Calu3 (cell line): ENCODE measurements at regions not wholly inside any gene's neighbourhood (a gene's known extent, or its start where the extent isn't known, plus 50 kb on each side); places are given as distances from the start of the nearest gene placed in this dataset.

Source experiments
- BruUV-seq: library from RNA; stranded (reverse); fragments of 400-500 nt; replicated peaks from 2 replicates; lab custom pipeline; 2021; lab: Mats Ljungman, UMichigan
- CTCF ChIA-PET: fragments of 300-600 bp; sonication (Branson Sonifier 250); formaldehyde crosslinking; loops from one replicate; lab custom pipeline; 2022; ENCODE audit warnings: antibody characterized with exemption; lab: Charles Lee
- DNase-seq: peaks from one replicate; pipeline ENCODE4 v3.0.0; 2022
- H3K27ac Mint-ChIP-seq: one replicate; pipeline ENCODE4 v1.8.0; 2022; ENCODE audit warnings: mixed read lengths; ENCODE audit not compliant: unreplicated experiment
- H3K27me3 Mint-ChIP-seq: one replicate; pipeline ENCODE4 v1.8.0; 2022; ENCODE audit warnings: mixed read lengths; ENCODE audit not compliant: unreplicated experiment
- H3K36me3 Mint-ChIP-seq: one replicate; pipeline ENCODE4 v1.8.0; 2022; ENCODE audit warnings: mild to moderate bottlenecking, moderate library complexity, mixed read lengths; ENCODE audit not compliant: insufficient read depth, unreplicated experiment
- H3K4me1 Mint-ChIP-seq: one replicate; pipeline ENCODE4 v1.8.0; 2022; ENCODE audit warnings: mild to moderate bottlenecking, low read depth, mixed read lengths; ENCODE audit not compliant: unreplicated experiment
- H3K4me3 Mint-ChIP-seq: one replicate; pipeline ENCODE4 v1.8.0; 2022; ENCODE audit warnings: mild to moderate bottlenecking, low read depth, moderate library complexity, mixed read lengths; ENCODE audit not compliant: unreplicated experiment
- H3K9me3 Mint-ChIP-seq: one replicate; pipeline ENCODE4 v1.8.0; 2022; ENCODE audit warnings: low read depth, mixed read lengths; ENCODE audit not compliant: unreplicated experiment
- intact Hi-C: fragments of 100-400 bp; cut with micrococcal nuclease; formaldehyde crosslinking; loops from one replicate; pipeline ENCODE4 v1.10.0; 2022; ENCODE audit not compliant: unreplicated experiment
- TF ChIP-seq, protein P1 (sequence below): fragments of 200-600 bp; IDR thresholded peaks from one replicate; pipeline ENCODE4 v1.8.0; 2022; ENCODE audit warnings: antibody characterized with exemption; ENCODE audit not compliant: unreplicated experiment

GRCh38 chr4:13266687-13267086 lies 217.5 kb downstream of the RAB28 start:
- no peak for DNase-seq
- BruUV-seq: no TSS peak
- CTCF ChIA-PET: no interaction called here
- Mint-ChIP-seq H3K27ac (no peak overlapping the region), H3K36me3 (no peaks in the 10 kb centered on the region), H3K27me3 (no peaks in the 10 kb centered on the region), H3K4me1 (no peaks in the 10 kb centered on the region), H3K9me3 (peaks cover 7% of the 10 kb centered on the region), H3K4me3 (no peak overlapping the region)
- intact Hi-C loops: no loop called here
- TF ChIP-seq, protein P1, sequence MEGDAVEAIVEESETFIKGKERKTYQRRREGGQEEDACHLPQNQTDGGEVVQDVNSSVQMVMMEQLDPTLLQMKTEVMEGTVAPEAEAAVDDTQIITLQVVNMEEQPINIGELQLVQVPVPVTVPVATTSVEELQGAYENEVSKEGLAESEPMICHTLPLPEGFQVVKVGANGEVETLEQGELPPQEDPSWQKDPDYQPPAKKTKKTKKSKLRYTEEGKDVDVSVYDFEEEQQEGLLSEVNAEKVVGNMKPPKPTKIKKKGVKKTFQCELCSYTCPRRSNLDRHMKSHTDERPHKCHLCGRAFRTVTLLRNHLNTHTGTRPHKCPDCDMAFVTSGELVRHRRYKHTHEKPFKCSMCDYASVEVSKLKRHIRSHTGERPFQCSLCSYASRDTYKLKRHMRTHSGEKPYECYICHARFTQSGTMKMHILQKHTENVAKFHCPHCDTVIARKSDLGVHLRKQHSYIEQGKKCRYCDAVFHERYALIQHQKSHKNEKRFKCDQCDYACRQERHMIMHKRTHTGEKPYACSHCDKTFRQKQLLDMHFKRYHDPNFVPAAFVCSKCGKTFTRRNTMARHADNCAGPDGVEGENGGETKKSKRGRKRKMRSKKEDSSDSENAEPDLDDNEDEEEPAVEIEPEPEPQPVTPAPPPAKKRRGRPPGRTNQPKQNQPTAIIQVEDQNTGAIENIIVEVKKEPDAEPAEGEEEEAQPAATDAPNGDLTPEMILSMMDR: no peak

- no peaks in the 10 kb centered on the region for H3K4me1 Mint-ChIP-seq
- no peak overlapping the region for H3K4me3 Mint-ChIP-seq
- TF ChIP-seq, protein P1: no peak
- CTCF ChIA-PET: no interaction called here
- intact Hi-C loops: no loop called here
- DNase-seq: no peak
- no TSS peak for BruUV-seq
- peaks cover 10% of the 10 kb centered on the region for H3K9me3 Mint-ChIP-seq
- no peaks in the 10 kb centered on the region for H3K27me3 Mint-ChIP-seq
- no peaks in the 10 kb centered on the region for H3K36me3 Mint-ChIP-seq
- H3K27ac Mint-ChIP-seq: no peak overlapping the region
These were observed 220.1 kb downstream of the RAB28 start for GRCh38 chr4:13263967-13264525.

GRCh38 chr4:13262816-13263215 lies 221.3 kb downstream of the RAB28 start:
- BruUV-seq: no TSS peak
- H3K27ac Mint-ChIP-seq: no peak overlapping the region
- H3K4me3 Mint-ChIP-seq: no peak overlapping the region
- H3K27me3 Mint-ChIP-seq: no peaks in the 10 kb centered on the region
- no peaks in the 10 kb centered on the region for H3K36me3 Mint-ChIP-seq
- H3K4me1 Mint-ChIP-seq: no peaks in the 10 kb centered on the region
- TF ChIP-seq, protein P1: no peak
- peaks cover 15% of the 10 kb centered on the region for H3K9me3 Mint-ChIP-seq
- intact Hi-C loops: no loop called here
- CTCF ChIA-PET: no interaction called here
- DNase-seq: no peak

- intact Hi-C loops: no loop called here
- Mint-ChIP-seq H3K9me3 (peaks cover 17% of the 10 kb centered on the region), H3K4me3 (no peak overlapping the region), H3K4me1 (no peaks in the 10 kb centered on the region), H3K27me3 (no peaks in the 10 kb centered on the region), H3K27ac (no peak overlapping the region), H3K36me3 (no peaks in the 10 kb centered on the region)
- CTCF ChIA-PET: no interaction called here
- no peak for DNase-seq
- TF ChIP-seq, protein P1: no peak
- BruUV-seq: no TSS peak
These were observed 222.5 kb downstream of the RAB28 start for GRCh38 chr4:13261486-13262257.
